Activated T-helper 1 cell treated with Interleukin-2 at 50 U/mL for 16 hours (primary cell): ENCODE measurements at regions not wholly inside any gene's neighbourhood (a gene's known extent, or its start where the extent isn't known, plus 50 kb on each side); places are given as distances from the start of the nearest gene placed in this dataset.
"Not testable (repeated sequence)": the region's sequence is repeated elsewhere in the genome, so short reads cannot be mapped to it uniquely, and the experiment has no call there.

Experiments
- DNase-seq: peaks from one replicate; pipeline ENCODE4 v3.0.0-alpha.2; 2020; ENCODE audit warnings: low read depth

GRCh38 chr6:20341096-20341495 lies 60.6 kb upstream of the E2F3 start:
- no peak for DNase-seq

GRCh38 chr6:20341564-20341963 lies 60.1 kb upstream of the E2F3 start:
- DNase-seq, result no peak

DNA sequence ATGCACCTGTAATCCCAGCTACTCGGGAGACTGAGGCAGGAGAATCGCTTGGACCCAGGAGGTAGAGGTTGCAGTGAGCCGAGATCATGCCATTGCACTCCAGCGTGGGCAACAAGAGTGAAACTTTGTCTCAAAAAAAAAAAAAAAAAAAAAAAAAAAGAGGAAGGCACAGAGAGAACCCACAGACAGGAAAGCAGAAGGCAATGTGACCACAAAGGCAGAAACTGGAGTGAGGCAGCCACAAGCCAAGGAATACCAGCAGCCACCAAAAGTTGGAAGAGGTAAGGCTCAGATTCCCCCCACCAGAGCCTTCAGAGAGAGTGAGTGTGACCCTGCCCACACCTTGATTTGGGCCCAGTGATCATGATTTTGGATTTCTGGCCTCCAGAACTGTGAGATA lies 54.7 kb upstream of the E2F3 start:
- not testable (repeated sequence) for DNase-seq

GRCh38 chr6:20348041-20348440 lies 53.6 kb upstream of the E2F3 start:
- DNase-seq, result no peak

- DNase-seq, result no peak
These were observed 52.5 kb upstream of the E2F3 start for GRCh38 chr6:20349225-20349624.

DNA sequence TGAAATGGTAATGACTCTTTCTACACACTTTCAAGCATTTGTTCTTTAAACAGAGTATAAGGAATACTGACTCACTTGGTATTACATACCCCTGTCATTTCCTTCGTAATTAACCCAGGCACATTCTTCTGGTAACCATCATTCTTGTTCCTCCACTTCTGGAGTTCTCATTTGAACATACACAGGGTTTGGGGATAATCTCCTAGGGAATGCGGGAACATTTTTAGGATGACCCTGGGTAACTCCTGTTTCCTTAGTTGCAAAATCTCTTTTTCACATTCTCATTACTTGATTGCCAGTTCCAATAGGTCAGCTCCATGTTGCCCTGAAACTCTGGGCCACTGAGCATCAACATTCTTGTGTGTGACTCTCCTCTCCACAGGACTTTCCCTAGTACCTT lies 51.5 kb upstream of the E2F3 start:
- DNase-seq, result no peak

GRCh38 chr6:20351534-20351933 lies 50.1 kb upstream of the E2F3 start:
- no peak for DNase-seq
